ENCODE measurements at regions not wholly inside any gene's neighbourhood (a gene's known extent, or its start where the extent isn't known, plus 50 kb on each side); places are given as distances from the start of the nearest gene placed in this dataset.

DNA sequence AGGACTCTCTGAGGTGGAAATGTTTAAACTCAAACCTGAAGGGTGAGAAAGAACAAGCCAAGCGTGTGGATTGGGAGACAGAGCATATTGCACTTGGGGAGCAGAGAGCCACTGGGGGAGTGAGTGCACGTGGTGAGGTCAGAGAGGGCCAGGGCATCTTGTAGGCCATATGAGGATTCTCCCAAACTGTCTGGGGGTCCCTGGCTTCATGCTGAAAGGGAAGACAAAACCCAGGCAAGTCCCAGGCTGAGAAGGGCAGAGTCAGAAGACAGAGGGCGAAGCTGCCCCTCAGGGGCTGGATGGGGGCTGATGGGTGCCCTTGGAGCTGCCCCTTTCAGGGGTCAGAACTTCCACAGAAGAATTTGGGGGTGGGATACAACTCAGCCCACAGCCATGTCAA lies 215.3 kb upstream of the S1PR3 start:
- POLR2A ChIA-PET, result no interaction called here
- Histone ChIP-seq H3K4me2 (ENCODE audit: low read length) (no peak overlapping the region), H3K79me2 (ENCODE audit: insufficient read depth, low read depth, low read length) (no peaks in the 10 kb centered on the region), H3K27ac (ENCODE audit: low read depth, low read length, poor library complexity, severe bottlenecking) (no peak overlapping the region), H3K36me3 (ENCODE audit: insufficient read depth, low read length) (no peaks in the 10 kb centered on the region), H3K9me3 (ENCODE audit: low read length) (no peaks in the 10 kb centered on the region), H4K20me1 (ENCODE audit: insufficient read depth, low read length) (no peaks in the 10 kb centered on the region), H3K4me3 (ENCODE audit: low read depth, low read length, poor library complexity, severe bottlenecking) (no peak overlapping the region), H2AFZ (ENCODE audit: low read length) (no peak overlapping the region), H3K4me1 (ENCODE audit: insufficient read depth, low read length, poor library complexity, severe bottlenecking) (peaks cover 21% of the 10 kb centered on the region), H3K9me2 (ENCODE audit: insufficient read depth, low read length) (no peaks in the 10 kb centered on the region)
- DNase-seq (ENCODE audit: low spot score), result no peak
- no TSS peak for BruUV-seq (replicated peaks)
- TF ChIP-seq, protein P1, sequence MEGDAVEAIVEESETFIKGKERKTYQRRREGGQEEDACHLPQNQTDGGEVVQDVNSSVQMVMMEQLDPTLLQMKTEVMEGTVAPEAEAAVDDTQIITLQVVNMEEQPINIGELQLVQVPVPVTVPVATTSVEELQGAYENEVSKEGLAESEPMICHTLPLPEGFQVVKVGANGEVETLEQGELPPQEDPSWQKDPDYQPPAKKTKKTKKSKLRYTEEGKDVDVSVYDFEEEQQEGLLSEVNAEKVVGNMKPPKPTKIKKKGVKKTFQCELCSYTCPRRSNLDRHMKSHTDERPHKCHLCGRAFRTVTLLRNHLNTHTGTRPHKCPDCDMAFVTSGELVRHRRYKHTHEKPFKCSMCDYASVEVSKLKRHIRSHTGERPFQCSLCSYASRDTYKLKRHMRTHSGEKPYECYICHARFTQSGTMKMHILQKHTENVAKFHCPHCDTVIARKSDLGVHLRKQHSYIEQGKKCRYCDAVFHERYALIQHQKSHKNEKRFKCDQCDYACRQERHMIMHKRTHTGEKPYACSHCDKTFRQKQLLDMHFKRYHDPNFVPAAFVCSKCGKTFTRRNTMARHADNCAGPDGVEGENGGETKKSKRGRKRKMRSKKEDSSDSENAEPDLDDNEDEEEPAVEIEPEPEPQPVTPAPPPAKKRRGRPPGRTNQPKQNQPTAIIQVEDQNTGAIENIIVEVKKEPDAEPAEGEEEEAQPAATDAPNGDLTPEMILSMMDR (conservative IDR thresholded peaks at IDR 0.05; ENCODE audit: low read length), result no peak
- no peak for TF ChIP-seq EZH2phosphoT487 (IDR thresholded peaks at IDR 0.05; ENCODE audit: borderline replicate concordance, low read depth, low read length)
- intact Hi-C loops (cut with micrococcal nuclease; ENCODE audit: unreplicated experiment), result no loop called here
- CTCF ChIA-PET (ENCODE audit: unreplicated experiment), result no interaction called here

DNA sequence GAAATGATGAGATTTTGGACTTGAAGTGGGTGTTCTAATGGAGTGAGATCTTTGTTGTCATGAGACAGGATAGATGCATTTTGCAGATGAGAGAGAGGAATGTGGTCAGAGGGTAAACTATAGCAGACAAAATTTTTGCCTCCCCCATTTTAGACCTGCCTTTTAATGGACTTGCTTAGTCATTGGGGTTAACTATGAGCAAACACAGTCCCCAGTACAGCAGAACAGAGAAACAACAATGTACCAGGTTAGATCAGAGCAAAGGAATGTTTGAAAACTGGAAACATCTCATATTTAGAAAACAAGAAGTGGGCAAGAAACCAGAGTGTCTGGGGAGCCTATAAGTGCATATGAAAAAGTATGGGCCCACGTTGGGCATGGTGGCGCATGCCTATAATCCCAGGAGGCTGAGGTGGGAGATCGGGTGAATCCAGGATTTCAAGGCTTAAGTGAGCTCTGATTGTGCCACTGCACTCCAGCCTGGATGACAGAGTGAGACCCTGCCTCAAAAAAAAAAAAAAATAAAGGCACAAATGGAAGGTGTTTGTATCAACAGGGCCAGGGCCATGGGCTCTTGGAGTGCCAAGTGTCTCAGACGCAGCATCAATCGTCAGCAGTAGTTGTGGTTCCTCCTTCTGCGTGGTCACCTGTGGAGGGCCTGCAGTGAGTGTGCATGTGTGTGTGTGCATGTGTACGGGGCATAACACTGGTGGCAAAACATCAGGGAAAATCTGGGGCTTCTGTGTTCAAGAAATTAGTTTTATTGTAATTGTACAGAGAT lies 214.4 kb upstream of the S1PR3 start:
- Histone ChIP-seq H3K4me1 (ENCODE audit: insufficient read depth, low read length, poor library complexity, severe bottlenecking) (peaks cover 21% of the 10 kb centered on the region), H3K27ac (ENCODE audit: low read depth, low read length, poor library complexity, severe bottlenecking) (peak overlapping the region; percentile 51), H3K36me3 (ENCODE audit: insufficient read depth, low read length) (no peaks in the 10 kb centered on the region), H3K79me2 (ENCODE audit: insufficient read depth, low read depth, low read length) (no peaks in the 10 kb centered on the region), H4K20me1 (ENCODE audit: insufficient read depth, low read length) (no peaks in the 10 kb centered on the region), H3K9me3 (ENCODE audit: low read length) (no peaks in the 10 kb centered on the region), H3K9me2 (ENCODE audit: insufficient read depth, low read length) (no peaks in the 10 kb centered on the region), H3K4me3 (ENCODE audit: low read depth, low read length, poor library complexity, severe bottlenecking) (no peak overlapping the region), H3K4me2 (ENCODE audit: low read length) (peak overlapping the region; percentile 62), H2AFZ (ENCODE audit: low read length) (peak overlapping the region; percentile 26; the same call in 1 of the 2 replicates)
- CTCF ChIA-PET (ENCODE audit: unreplicated experiment), result no interaction called here
- POLR2A ChIA-PET, result interaction anchor here (0.6 kb wide), 1 partner anchor 10 kb away, joined by 3 read pairs; no protein-coding TSS in a partner anchor
- intact Hi-C loops (cut with micrococcal nuclease; ENCODE audit: unreplicated experiment), result no loop called here
- TF ChIP-seq, protein P1 (conservative IDR thresholded peaks at IDR 0.05; ENCODE audit: low read length), result no peak
- no peak for TF ChIP-seq EZH2phosphoT487 (IDR thresholded peaks at IDR 0.05; ENCODE audit: borderline replicate concordance, low read depth, low read length)
- DNase-seq (ENCODE audit: low spot score), result no peak
- no TSS peak for BruUV-seq (replicated peaks)

All from OCI-LY7 (cell line).